NCI-H345 (cell line): ENCODE measurements at regions not wholly inside any gene's neighbourhood (a gene's known extent, or its start where the extent isn't known, plus 50 kb on each side); places are given as distances from the start of the nearest gene placed in this dataset.
"Not testable (repeated sequence)": the region's sequence is repeated elsewhere in the genome, so short reads cannot be mapped to it uniquely, and the experiment has no call there.

Source experiments
- DNase-seq: peaks from one replicate; lab custom pipeline; 2025; lab: John Stamatoyannopoulos, UW

DNA sequence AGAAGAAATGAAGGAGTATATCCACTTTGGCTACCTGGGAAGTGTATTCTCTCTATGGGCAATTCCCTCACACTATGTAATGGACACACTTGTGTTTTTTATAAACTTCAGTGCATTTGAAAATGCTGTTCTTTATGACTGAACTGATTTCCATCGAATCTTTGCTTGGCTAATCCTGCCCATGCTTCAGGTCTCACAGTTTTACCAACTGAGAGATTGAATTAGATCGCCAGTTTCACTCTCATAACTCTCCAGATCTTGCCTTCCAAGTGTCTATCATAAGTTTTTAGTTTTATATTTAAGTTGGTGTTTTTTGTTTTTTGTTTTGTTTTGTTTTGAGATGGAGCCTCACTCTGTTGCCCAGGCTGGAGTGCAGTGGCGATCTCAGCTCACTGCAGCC, 73.5 kb upstream of the MBNL1 start:
- no peak for DNase-seq

DNA sequence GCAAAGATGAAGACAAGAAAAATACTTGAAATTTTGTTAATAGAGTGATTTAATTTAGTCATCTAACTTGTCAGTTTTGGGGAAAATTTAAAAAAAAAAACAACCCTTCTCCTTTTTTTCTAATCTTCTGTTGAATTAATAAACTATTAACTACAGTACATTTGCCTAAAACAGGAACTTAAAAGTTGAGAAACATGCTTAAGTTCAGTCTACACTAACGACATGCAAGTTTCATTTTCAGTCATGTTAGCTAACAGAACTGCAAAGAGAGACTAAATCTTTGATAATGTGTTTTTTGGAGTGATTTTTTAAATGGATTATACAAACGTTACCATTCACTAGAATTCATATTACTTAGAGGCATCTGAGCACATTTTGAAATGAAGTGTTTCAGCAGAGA, 71.9 kb upstream of the MBNL1 start:
- no peak for DNase-seq

DNA sequence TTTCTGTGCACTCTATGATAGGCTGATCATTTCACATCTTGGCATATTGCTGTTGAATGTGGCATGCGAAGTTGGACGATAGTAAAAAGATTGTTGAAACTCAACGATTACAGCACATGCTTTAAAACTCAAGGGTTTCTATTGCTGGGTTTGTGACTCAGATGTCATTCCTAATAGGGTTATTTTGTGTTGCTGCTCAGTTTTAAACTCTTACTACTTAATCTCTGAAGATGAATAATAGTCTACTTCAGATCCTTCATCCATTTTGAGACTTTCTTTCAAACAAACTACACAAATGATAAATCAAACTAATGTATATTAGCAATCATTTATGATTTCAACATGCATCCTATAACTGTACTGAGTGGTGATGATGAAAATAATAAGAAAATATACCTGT, 71.3 kb upstream of the MBNL1 start:
- DNase-seq, result no peak

DNA sequence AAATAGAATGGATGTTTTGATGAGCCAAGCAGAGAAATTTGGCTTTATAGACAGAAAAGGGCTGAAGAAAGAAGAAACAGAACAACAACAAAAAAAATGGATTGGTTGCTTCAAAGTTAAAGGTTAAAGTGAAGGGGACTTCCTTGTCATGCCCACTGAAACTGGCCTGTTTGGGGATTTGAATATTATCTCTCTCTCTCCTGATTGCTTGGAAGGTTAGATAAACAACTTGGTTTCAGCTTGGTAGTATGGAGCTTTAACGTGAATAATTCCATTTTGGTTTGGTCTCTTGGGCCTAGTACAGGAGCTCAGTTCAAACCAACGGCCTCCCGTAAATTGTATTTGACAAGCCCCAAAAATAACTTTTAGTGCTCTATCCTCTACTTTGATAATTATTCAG, 70.8 kb upstream of the MBNL1 start:
- DNase-seq, result no peak

DNA sequence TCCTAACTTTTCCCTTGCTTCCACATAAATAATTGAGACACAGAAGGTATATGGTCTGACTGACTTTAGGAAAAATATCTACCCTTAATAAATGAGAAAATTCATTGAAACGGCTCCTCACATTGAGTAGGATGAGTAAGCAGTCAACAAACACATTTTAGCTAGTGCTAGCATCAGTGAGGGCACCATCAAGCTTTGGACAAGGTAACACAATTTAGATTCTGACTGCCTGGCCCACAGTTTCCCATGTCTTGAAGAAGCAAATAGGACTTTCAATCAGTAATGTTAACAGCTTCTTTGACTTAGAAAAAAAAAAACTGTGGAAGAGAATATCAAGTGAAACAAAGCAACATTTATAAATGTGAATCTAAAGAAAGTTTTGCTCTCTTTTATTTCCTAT, 70.1 kb upstream of the MBNL1 start:
- no peak for DNase-seq

DNA sequence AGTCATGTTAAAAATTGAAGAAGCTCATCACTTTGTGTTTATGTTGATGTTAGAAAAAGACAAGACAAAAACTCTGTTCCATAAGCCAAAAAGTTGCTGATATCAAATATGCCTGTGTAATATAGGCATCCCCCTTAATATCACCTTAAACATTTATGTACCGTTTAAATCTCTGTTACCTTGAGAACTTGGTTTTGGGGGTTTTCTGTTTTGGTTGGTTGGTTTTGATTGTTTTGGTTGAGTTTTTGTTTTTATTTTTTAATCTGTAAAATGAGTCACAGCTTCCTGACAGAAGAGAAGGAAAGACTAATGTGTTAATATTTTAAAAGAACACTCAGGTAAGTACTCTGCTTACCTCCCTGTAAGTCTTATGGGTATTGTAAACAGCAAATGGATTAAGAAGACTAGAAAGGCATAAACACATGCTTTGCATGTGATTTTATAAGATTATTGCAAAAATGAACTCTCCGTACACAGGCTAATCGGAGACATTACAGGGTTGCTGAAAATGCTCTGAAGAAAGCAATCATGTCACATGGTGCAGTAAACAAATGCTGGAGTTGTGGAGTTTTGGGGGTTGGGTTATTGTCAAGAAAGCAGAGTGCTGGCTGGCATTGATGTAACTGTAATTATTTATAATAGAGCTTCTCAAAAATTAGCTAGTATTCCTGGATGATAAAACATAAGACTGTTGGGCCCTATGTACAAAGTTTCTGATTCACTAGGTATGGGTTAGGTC, 69.5 kb upstream of the MBNL1 start:
- no peak for DNase-seq

DNA sequence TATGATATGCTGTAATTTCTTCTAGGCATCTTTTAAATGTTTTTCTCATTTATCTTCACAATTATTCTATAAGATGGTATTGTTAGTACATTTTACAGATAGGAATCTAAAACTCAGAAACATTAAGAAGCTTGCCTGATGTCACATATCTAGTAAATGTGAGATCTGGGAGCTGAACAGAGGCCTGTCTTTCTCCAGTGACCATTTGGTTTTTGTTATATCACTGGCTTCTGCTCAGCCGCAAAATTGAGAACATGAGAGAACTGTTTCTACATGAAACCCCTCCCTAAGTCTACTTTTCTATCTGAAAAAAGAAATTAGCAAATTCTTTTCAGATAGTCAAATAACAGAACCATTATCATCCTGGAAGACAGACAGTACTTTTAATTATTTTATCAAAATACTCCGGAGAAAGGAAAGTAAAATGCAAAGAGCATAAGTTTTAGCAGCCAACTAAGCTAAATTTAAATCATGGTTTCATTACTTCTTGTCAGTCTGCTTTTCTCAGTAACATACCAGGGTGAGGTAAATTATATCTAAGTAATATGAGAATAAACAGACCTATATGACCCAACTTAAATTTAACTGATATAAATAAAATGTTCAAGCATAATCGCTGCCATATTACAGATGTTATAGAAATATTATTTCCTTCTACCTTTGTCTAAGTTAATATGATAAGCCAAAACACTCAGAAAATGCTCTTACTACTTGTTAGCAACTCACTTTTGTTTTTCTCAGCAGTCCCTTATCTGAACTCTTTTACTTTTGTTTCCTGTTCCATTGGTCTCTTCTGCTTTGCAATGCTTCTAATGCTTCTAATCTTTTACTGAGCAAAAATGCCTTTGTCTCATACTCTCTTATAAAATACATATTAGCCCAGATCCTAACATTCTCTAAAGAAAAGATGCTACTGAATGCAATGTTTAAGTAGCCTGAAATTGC, 68.0 kb upstream of the MBNL1 start:
- no peak for DNase-seq

DNA sequence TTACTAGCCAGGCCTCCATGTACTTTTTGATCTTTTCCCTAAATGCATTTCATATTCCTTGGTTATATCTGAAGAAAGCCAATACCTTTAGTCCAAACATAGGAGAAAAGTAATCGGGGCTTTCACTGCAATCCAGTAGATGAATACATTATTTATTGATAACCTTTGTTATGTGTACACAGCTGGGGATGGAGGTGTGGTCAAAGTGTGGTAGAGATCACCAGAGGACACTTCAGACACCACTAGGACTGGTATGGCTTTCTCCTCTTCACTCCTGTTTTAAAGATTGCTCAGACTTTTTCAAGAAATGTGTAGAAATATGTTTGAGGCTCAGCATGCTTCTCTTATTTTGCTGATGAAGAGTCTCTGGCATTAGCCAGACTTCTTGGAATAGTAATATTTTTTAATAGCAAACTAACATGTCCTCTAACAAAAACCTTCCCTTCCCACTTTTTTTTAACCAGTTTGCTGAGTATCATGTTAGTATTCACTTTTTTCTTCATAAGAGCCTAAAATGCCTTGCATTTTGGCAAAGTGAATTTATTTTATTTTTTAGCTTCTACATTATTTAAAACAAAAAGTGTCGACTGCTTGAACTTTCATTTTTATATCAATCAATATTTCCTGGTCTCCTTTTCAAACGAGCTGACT, 65.6 kb upstream of the MBNL1 start:
- no peak for DNase-seq

DNA sequence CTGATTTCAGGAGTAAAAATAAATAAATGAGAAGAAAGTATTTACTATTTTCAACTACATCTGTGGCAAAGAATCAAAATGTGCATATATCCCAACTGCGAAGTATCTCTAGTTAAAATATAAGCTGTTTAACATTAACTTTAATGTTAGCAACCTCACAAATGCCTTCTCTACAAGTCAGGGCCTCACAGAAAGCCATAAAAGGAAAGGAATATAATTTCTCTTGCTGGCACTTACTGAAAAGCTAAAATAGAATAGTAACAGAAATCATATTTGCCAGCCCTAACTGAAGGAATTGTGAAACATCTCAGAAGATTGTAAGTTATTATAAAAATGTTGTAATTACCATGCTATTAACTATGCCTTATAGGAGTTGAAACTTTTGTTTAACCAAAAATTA, 65.1 kb upstream of the MBNL1 start:
- no peak for DNase-seq

DNA sequence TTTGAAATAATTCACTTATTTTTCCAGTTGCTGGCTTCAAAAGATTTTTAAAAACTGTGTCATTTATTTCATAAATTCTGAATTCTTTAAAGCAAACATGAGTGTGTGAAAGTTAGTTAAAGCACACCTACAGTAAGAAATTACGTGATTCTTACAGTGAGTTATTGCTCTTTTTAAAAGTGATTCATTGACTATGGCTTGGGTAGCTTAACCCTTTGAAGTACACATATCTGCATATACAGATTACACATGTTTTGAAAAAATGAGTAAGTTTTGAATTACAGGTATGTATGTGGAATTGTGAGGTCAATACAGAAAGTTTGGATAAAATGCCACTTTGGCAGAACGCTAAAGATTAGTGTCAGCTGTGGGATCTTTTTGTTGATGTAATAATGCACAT, 64.5 kb upstream of the MBNL1 start:
- DNase-seq, result no peak

DNA sequence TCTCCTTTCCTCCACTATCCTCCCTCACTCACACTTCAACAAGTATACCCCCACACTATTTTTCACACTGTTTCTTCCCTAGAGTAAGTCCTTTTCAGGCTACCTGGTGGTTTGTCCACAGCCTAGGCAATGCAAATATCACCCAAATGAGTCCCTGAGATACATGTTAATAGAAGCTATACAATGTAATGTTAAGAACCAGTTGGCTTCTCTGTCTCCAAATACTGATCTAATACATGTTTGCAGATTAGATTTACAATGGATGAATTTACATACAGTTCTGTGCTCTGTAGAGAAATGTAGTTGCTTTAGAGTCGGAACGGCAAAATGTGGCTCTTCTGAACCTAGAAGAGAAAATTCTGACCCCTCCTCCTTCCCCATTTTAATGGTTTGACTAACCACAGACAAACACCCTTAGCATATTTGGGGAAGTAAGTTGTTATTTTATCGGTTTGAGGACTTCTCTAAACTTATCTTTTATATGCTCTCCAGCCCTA, 63.6 kb upstream of the MBNL1 start:
- no peak for DNase-seq

DNA sequence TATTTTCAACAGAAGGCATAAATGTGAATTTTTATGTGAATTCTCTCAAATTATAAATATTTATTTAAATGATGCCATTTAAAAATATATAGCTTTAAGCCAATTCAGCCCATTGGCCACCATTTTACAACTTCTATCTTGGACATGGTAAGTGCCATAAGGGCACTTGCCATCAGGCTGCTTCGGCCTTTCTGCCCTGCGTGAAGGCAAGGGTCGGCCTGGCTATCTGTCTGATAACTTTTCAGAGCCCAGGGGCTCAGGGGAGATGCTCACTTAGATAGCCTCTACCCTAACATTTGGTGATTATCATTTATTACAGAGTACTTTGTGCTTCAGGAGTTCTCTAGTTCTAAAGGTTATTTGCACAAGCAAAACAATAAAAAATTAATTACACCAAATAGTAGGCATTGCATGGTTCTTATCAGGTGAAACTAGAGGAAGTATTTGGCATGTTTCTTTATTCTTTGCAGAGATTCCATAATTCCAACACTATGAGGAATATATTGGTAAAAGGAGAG, 62.4 kb upstream of the MBNL1 start:
- DNase-seq, result no peak

DNA sequence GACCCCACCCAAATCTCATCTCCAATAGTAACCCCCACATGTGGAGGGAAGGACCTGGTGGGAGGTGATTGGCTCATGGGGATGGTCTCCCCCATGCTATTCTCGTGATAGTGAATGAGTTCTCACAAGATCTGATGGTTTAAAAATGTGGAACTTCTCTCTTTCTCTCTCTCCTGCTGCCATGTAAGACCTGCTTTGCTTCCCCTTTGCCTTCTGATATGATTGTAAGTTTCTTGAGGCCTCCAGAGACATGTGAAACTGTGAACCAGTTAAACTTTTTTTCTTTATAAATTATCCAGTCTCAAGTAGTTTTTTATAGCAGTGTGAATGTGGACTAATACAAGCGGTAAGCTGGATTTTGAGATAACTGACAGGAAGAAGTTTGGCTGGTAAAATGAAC, 60.3 kb upstream of the MBNL1 start:
- DNase-seq, result no peak

DNA sequence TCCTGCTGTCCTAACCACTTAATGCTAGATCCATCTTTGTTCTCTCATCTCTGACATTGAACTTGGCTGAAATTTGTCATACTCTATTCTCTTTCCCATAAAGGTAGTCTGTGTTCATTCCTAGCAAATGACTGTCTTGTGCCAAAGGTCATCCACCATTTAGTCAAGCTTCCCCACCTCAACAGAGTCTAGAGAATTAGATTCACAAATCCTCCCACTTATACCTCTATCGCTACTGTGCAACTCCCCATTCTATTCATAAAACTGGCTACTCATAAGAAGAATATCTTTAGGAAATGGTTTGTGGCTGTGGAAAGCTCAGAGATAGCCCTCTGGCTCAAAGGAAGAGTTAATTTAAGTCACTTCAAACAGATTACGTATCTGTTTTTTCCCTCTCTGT, 59.7 kb upstream of the MBNL1 start:
- DNase-seq, result no peak

DNA sequence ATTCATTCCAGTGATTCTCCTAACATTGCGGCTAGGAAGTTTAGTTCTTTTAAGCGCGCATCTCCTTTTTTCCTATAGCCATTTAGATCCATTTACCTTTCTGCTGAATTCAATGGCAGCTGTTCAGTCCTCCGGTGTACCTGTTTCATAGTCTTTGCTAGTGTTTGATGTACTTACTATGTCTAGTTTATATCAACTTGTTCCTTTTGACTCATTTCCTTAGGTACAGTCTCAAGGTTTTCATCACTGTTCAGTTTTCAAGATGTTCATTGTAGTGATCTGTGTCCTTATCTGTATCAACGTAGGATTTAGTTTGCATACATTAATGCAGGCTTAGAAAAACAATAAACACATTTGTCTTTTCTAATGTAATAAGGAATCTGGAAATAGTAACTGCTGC, 59.0 kb upstream of the MBNL1 start:
- no peak for DNase-seq

DNA sequence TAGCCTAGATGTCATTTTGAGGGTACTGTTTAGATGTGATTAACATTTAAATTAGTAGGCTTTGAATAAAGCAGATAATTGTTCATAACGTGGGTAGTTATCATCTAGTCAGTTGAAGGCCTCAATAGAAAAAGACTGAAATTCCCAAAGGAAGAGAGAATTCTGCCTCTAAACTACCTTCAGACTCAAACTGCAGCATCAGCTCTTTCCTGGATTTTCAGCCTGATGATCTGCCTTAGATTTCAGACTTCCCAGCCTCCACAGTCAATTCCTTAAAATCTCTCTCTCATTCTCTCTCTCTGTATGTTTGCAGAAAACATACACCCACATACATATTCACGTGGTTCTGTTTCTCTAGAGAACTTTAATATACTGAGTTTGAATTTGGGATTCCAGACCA, 58.0 kb upstream of the MBNL1 start:
- no peak for DNase-seq

DNA sequence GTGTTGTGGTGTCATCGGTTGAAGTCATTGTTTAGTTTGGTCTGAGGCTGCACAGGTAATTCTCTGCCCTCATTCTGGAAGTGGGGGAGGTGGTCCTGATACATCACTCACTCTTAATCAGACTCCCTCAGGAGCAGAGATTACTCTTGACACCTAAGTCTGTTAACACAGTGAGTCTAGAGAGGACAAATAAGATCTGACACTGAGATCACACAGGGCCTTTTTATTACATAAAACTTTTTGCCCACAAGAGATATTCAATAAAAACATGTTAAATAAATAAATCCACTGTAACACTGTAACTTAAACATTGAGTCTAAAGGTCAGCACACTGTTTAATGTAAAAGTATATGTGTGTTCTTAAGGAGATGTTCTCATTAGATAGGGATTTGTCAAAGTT, 57.1 kb upstream of the MBNL1 start:
- no peak for DNase-seq

DNA sequence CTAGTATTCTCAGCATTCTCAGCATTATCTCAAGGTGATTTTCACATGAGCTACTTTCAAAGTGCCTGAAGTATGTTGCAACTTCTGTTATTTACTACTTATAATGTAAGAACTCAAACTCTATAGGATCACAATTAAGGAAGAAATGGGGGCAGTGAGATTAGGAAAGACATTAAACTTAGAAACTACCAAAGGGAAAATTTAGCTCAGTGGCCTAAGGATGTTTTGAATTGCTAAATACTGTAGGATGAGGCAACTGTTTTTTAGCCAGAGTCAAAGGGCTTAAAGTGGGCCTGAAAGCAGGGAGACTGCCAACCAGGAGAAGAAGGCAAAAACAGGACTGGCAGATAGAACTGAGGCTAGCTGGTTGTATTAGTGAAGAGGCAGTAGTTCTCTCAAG, 55.5 kb upstream of the MBNL1 start:
- no peak for DNase-seq

DNA sequence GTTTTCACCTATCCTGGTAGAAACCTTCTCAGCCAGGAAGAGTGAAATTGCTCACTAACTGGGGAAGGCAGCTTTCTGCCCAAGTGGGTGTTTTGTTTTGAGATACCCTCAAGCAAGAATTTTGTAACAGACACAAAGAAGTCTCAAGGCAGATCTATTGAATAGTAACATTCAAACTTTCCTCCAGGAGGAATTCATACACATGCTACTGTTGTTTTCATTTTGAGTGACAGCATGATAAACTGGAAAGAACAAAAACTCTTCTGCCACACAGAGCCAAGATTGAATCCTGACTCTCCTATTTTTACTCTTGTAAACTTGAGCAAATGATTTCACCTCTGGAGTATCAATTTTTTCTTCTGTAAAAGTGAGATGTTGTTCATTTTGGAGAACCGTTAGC, 54.8 kb upstream of the MBNL1 start:
- no peak for DNase-seq

DNA sequence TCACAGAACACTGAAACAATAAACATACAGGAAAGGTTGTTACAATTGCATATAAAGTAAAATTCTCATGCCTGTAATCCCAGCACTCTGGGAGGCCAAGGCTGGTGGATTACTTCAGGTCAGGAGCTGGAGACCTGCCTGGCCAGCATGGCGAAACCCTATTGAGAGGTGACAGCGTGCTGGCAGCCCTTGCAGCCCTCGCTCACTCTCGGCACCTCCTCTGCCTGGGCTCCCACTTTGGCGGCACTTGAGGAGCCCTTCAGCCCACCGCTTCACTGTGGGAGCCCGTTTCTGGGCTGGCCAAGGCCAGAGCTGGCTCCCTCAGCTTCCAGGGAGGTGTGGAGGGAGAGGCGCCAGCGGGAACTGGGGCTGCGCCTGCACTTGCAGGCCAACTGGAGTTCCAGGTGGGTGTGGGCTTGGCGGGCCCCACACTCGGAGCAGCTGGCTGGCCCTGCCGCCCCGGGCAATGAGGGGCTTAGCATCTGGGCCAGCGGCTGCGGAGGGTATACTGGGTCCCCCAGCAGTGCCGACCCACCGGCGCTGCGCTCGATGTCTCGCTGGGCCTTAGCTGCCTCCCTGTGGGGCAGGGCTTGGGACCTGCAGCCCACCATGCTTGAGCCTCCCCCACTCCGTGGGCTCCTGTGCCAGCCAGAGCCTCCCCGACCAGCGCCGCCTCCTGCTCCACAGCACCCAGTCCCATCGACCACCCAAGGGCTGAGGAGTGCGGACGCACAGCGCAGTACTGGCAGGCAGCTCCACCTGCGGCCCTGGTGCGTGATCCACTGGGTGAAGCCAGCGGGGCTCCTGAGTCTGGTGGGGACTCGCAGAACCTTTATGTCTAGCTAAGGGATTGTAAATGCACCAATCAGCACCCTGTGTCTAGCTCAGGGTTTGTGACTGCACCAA, 51.5 kb upstream of the MBNL1 start:
- not testable (repeated sequence) for DNase-seq

DNA sequence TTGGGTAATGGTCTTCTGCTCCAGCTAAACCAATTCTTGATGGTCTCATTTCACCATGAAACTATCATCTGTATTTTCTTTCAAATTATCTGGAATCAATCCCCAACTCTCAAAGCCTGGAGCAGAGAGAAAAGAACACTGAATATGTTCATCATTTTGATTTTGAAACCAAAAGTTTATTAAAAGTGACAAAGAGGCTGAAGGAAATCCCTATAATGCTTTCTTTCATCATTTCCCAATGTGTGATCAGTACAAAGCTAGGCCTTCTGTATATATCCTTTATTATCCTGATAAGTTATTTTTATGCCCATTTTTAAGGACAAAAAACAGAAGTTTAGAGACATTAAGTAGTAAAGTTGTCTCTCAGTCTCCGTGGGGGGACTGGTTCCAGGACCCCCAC, 50.1 kb upstream of the MBNL1 start:
- no peak for DNase-seq
